Stimulated activated naive CD4-positive, alpha-beta T cell (primary cell): ENCODE measurements at regions not wholly inside any gene's neighbourhood (a gene's known extent, or its start where the extent isn't known, plus 50 kb on each side); places are given as distances from the start of the nearest gene placed in this dataset.
"Not testable (repeated sequence)": the region's sequence is repeated elsewhere in the genome, so short reads cannot be mapped to it uniquely, and the experiment has no call there.

Experiments used
- DNase-seq, 6 experiments: peaks; one replicate each; lab custom pipeline; 2025; lab: John Stamatoyannopoulos, UW

GRCh38 chr6:12348530-12349511 lies 58.7 kb downstream of the EDN1 start:
- no peak for DNase-seq

GRCh38 chr6:12350644-12351170 lies 60.5 kb downstream of the EDN1 start:
- no peak for DNase-seq

GRCh38 chr6:12351672-12352071 lies 61.5 kb downstream of the EDN1 start:
- no peak for DNase-seq

GRCh38 chr6:12353731-12354130 lies 63.6 kb downstream of the EDN1 start:
- DNase-seq = no peak

GRCh38 chr6:12354499-12354898 lies 64.3 kb downstream of the EDN1 start:
- DNase-seq = no peak

GRCh38 chr6:12355354-12355753 lies 65.2 kb downstream of the EDN1 start:
- no peak for DNase-seq

GRCh38 chr6:12356431-12356830 lies 66.3 kb downstream of the EDN1 start:
- no peak for DNase-seq

- no peak for DNase-seq
Measured at GRCh38 chr6:12356983-12357972, 67.1 kb downstream of the EDN1 start.

- DNase-seq = no peak
Measured at GRCh38 chr6:12359036-12359435, 68.9 kb downstream of the EDN1 start.

GRCh38 chr6:12361042-12361765 lies 71.0 kb downstream of the EDN1 start:
- DNase-seq = no peak

GRCh38 chr6:12363277-12363650 lies 73.1 kb downstream of the EDN1 start:
- DNase-seq = not testable (repeated sequence)

GRCh38 chr6:12363651-12364381 lies 73.7 kb downstream of the EDN1 start:
- no peak for DNase-seq

- DNase-seq = no peak
Measured at GRCh38 chr6:12364621-12365020, 74.5 kb downstream of the EDN1 start.

- no peak for DNase-seq
Measured at GRCh38 chr6:12366731-12367130, 76.6 kb downstream of the EDN1 start.

- DNase-seq = no peak
Measured at GRCh38 chr6:12367412-12367811, 77.3 kb downstream of the EDN1 start.

- DNase-seq = no peak
Measured at GRCh38 chr6:12369355-12369754, 79.2 kb downstream of the EDN1 start.

GRCh38 chr6:12369781-12370262 lies 79.7 kb downstream of the EDN1 start:
- DNase-seq = no peak

GRCh38 chr6:12371151-12371550 lies 81.0 kb downstream of the EDN1 start:
- DNase-seq = no peak

GRCh38 chr6:12371641-12372146 lies 81.5 kb downstream of the EDN1 start:
- DNase-seq = no peak

- no peak for DNase-seq
Measured at GRCh38 chr6:12379181-12379580, 89.0 kb downstream of the EDN1 start.

- DNase-seq = no peak
Measured at GRCh38 chr6:12381587-12381986, 91.4 kb downstream of the EDN1 start.
